GM12873 (cell line): ENCODE measurements at regions not wholly inside any gene's neighbourhood (a gene's known extent, or its start where the extent isn't known, plus 50 kb on each side); places are given as distances from the start of the nearest gene placed in this dataset.

Experiments used
- TF ChIP-seq, protein P1 (sequence below): IDR thresholded peaks from 2 replicates; pipeline ENCODE4 v1.5.1; 2012; ENCODE audit warnings: low read depth, mild to moderate bottlenecking, moderate library complexity, low read length, control low read depth; ENCODE audit not compliant: insufficient read depth; ENCODE audit errors: missing control alignments

DNA sequence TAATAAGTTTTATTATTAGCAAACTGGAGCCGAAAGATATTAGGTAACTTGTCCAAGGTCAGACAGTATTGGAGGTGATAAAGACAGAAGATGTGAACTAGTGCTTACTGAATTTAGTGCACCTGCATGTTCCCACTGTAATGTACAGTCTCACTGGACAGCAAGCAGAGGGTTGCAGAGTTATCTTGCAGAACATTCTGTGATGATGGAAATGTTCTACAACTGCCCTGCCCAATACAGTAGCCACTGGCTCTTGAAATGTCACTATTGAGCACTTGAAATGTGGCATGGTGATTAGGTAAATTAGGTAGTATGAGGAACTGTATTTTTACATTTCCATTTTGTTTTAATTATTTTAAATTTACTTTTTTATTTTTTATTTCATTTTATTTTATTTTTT is 356.6 kb downstream of the EPHA4 start:
- TF ChIP-seq, protein P1, sequence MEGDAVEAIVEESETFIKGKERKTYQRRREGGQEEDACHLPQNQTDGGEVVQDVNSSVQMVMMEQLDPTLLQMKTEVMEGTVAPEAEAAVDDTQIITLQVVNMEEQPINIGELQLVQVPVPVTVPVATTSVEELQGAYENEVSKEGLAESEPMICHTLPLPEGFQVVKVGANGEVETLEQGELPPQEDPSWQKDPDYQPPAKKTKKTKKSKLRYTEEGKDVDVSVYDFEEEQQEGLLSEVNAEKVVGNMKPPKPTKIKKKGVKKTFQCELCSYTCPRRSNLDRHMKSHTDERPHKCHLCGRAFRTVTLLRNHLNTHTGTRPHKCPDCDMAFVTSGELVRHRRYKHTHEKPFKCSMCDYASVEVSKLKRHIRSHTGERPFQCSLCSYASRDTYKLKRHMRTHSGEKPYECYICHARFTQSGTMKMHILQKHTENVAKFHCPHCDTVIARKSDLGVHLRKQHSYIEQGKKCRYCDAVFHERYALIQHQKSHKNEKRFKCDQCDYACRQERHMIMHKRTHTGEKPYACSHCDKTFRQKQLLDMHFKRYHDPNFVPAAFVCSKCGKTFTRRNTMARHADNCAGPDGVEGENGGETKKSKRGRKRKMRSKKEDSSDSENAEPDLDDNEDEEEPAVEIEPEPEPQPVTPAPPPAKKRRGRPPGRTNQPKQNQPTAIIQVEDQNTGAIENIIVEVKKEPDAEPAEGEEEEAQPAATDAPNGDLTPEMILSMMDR = no peak

DNA sequence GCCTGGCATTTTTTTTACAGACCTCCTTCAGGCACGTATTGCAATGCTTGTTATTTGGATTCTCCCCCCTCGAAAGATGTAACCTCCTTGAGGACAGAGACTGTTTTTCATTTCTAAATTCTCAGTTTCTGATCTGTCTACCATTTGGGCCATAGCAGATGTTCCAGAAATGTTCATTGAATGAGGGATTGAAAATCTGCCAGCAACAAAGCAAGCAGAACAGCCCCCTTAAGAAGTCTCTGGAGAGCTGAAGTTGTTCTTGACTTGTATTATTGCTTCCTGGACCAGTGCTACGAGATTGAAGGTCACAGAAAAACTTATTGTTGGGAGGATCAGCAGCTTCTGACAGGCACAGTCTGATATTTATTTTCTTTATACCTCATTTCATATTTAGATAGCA is 355.5 kb downstream of the EPHA4 start:
- TF ChIP-seq, protein P1 = no peak

DNA sequence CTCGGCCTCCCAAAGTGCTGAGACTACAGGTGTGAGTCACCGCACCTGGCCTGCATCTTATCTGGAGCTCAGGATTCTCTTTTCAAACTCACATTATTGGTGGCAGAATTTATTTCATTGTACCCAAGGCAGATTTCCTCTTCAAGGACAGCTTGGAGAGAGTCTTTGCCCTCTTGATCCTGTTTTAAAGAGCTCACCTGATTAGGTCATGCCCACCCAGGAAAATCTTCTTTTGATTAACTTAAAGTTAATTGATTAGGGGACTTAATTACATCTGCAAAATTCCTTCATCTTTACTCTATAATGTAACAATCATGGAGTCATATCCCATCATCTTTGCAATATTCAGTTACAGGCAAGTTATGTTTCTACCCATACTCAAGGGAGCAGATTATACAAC is 346.4 kb downstream of the EPHA4 start:
- TF ChIP-seq, protein P1 = no peak

DNA sequence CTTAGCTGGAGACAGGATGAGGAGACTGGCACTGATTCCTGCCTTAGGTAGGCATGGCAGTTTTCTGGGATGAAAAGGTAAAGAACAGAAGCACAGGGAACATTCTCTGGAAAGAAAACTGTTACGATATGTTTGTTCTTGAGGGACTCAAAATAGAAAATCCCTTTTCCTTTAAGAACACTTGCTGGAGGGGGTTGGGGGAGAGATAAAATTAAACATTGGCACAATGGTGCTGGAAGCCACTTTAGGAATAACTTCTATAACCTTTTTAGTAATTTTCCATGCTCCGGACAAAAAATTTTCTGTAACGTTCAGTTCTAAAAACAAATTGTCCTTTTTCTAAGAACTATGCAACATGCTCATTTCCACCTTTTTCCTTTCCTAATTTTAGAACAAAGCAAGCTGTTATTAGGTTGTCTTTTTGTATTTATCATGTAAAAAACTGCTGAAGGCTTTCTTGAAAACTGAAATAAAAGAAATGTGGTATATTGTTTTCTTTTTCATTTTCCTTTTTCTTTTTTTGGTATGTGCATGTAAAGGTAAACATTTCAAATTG is 343.8 kb downstream of the EPHA4 start:
- TF ChIP-seq, protein P1 = no peak

DNA sequence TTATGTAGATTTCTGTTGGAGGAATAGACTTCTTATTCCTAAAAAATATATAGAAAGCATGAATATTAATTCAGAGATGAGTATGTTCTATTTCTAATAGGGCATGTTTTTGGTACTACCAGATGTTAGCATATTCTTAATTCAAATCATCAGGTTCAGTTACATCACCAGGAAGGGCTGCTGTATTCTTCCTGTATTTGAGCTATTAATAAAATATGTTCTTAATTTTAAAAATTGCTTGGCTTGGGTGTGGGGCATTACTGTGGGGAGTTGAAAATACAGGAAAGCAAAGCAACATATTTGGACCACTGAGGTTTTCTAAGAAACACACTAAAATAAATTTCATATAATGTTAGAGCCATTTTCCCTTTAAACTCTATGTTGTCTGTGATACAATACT is 343.0 kb downstream of the EPHA4 start:
- TF ChIP-seq, protein P1 = no peak

DNA sequence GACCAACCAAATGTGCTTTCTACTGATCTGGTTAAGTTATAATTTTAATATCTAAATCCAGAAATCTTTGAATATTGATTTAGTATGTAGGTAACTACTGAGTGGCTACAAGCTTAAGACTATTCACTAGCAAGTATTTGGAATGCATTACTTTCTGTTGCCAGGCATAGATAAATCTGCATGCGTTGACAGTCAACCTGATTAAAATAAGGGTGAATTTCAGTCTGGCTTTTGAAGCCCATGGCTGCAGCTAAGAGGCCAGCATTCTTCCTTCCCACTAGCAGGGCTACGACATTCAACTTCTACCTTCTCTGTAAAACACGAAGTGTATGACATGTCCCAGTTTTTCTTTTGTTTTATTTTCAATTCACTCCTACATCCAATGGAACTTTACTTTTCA is 340.6 kb downstream of the EPHA4 start:
- TF ChIP-seq, protein P1 = no peak

DNA sequence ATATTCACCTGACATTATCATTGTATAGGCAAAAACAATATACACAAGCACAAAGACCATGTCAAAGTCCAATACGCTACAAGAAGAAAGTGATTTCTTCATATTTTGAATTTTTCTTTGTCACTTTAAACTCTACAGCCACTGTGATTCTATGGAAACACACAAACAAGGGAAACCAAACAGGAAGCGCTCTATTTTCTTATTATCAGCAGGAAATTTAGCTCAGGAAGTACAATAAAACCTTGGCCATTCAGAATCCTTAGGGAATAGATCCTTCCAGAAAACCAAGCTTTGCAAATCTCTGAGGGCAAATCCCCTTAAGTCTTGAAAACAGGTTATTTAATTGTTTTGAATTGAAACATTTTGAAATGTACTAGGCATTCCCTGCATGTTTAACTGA is 336.2 kb downstream of the EPHA4 start:
- TF ChIP-seq, protein P1 = no peak

DNA sequence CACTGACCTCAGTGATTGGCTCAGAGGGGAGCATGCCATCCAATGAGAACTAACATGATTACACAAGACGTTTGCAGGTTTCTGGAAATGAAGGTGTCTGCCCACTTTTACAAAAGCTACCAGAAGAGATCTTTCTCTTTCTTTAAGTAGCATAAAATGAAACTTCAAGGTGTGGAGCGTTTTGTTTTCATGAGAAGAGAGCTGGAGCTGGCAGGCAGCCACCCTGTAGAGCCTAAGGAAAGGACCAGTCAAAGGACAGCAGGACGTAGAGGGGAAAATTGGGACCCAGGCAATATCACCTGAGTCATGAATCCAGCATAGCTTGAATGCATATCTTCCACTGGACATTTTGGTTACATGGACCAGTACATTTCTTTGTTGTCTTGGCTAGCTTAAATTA is 331.0 kb downstream of the EPHA4 start:
- TF ChIP-seq, protein P1 = no peak
